Naive B cell (primary cell): ENCODE measurements at regions not wholly inside any gene's neighbourhood (a gene's known extent, or its start where the extent isn't known, plus 50 kb on each side); places are given as distances from the start of the nearest gene placed in this dataset.
"Not testable (repeated sequence)": the region's sequence is repeated elsewhere in the genome, so short reads cannot be mapped to it uniquely, and the experiment has no call there.

ENCODE experiments used
- ATAC-seq, 2 donors: fragments of 150-1000 bp; cut with Tn5 transposase; 2 replicates each; pipeline ENCODE4 v1.10.0; 2021; ENCODE audit warnings: low read depth in 2 of 2, mild to moderate bottlenecking in 2 of 2, moderate library complexity in 2 of 2
- DNase-seq: peaks from one replicate; pipeline ENCODE4 v3.0.0; 2022
- H3K27ac Mint-ChIP-seq, 6 donors: one replicate each; pipeline ENCODE4 v1.8.0; 2020 to 2022; ENCODE audit warnings: mild to moderate bottlenecking in 6 of 6, mixed read lengths in 6 of 6, moderate library complexity in 5 of 6, inconsistent platforms in 2 of 6
- H3K27me3 Mint-ChIP-seq, 3 donors: one replicate each; pipeline ENCODE4 v1.8.0; 2021 to 2022; ENCODE audit warnings: mixed read lengths in 3 of 3, mild to moderate bottlenecking in 1 of 3
- H3K36me3 Mint-ChIP-seq, 2 donors: one replicate each; pipeline ENCODE4 v1.8.0; 2020 to 2022; ENCODE audit warnings: mixed read lengths in 2 of 2, inconsistent platforms in 1 of 2, mild to moderate bottlenecking in 1 of 2
- H3K4me1 Mint-ChIP-seq, 3 donors: one replicate each; pipeline ENCODE4 v1.8.0; 2020 to 2022; ENCODE audit warnings: mixed read lengths in 3 of 3, inconsistent platforms in 1 of 3, mild to moderate bottlenecking in 1 of 3, moderate library complexity in 1 of 3
- H3K4me3 Mint-ChIP-seq, 8 donors: one replicate each; pipeline ENCODE4 v1.8.0; 2020 to 2022; ENCODE audit warnings: mild to moderate bottlenecking in 8 of 8, mixed read lengths in 8 of 8, moderate library complexity in 8 of 8, inconsistent platforms in 2 of 8
- H3K9me3 Mint-ChIP-seq, 7 donors: one replicate each; pipeline ENCODE4 v1.8.0; 2020 to 2022; ENCODE audit warnings: mixed read lengths in 7 of 7, mild to moderate bottlenecking in 5 of 7, inconsistent platforms in 2 of 7, moderate library complexity in 1 of 7

DNA sequence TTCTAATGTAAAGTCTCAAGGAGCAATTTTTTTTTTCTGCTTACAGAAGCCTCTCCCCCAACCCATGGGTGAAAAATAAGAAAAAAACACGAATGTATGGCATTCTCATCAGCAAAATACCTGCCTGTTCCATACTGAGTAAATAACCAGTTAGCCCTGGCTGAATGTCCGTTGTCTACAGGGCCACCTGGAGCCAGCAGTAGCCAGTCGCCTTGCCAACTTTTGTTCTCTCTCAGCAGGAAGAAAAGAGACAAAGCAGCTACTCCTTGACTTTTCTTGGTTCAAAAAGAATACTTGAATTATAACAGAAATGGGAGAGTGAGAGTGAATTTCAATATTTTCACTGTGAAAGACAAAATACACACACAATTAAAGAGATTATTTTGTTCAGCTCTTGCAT, 532.9 kb upstream of the CRIM1 start:
- Mint-ChIP-seq H3K4me3 (peak overlapping the region in 1 of 8 donors; percentile 26), H3K9me3 (peaks cover 0 to 3% (median 0%) of the 10 kb centered on the region in 7 donors), H3K36me3 (no peaks in the 10 kb centered on the region), H3K27ac (no peak overlapping the region), H3K27me3 (no peaks in the 10 kb centered on the region), H3K4me1 (no peaks in the 10 kb centered on the region)
- no peak for ATAC-seq
- no peak for DNase-seq

DNA sequence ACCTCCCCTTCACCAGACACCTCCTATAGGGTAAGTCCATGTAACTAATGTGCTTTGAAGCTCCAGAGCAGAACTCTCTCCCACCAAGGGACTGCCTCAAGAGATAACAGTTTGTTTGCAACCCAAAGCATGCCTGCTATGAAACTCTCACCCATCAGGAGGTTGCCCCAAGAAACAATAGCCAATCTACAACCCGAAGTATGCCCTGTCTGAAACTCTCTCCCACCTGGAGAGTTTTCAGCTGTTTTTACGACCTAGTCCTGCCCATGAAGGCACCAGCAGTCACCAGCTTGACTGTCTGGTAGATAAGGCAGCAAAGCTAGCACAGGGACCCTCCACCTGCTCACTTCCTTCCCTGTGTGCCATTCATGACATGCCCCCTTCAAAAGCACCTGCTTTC, 533.9 kb upstream of the CRIM1 start:
- Mint-ChIP-seq H3K27ac (no peak overlapping the region), H3K4me3 (no peak overlapping the region), H3K36me3 (no peaks in the 10 kb centered on the region), H3K9me3 (peaks cover 0 to 4% (median 2%) of the 10 kb centered on the region in 7 donors), H3K4me1 (no peaks in the 10 kb centered on the region), H3K27me3 (no peaks in the 10 kb centered on the region)
- DNase-seq = no peak
- ATAC-seq = no peak

DNA sequence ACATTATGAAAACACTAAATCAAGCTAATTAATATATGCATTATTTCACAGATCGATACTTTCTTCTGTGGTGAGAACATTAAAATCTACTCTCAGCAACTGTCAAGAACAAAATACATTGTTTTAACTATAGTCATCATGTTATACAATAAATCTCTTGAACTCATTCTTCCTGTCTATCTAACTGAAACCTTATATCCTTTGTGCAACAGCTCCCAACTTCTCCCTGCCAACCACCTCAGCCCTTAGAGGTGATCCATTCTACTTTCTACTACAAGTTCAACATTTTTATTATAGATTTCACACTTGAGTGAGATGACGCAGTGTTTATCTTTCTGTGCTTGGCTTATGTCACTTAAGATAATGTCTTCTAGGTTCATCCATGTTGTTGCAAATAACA, 535.2 kb upstream of the CRIM1 start:
- Mint-ChIP-seq H3K27me3 (no peaks in the 10 kb centered on the region), H3K4me3 (no peak overlapping the region), H3K36me3 (no peaks in the 10 kb centered on the region), H3K9me3 (peaks cover 0 to 14% (median 2%) of the 10 kb centered on the region in 7 donors), H3K27ac (no peak overlapping the region), H3K4me1 (no peaks in the 10 kb centered on the region)
- no peak for DNase-seq
- ATAC-seq = no peak

DNA sequence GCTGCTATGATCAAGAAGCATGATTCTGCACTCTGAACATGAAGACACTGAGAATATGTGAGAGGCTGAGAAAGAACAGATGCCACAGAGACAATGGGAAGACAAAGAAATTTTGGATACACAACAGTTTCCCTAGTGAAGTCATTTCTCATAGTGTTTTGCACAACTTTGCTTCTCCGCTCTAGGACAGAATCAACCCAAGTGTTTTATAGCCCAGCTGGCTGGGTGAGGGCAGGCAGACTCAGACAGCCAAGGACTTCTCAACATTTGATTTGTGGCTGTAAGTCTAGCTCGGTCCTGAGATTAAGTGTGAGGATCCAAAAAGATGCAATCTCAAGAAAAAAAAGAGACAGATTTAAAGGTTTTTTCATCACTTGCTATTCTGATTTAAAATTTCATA, 536.5 kb upstream of the CRIM1 start:
- H3K27me3 Mint-ChIP-seq = no peaks in the 10 kb centered on the region
- H3K4me3 Mint-ChIP-seq = no peak overlapping the region
- no peak overlapping the region for H3K27ac Mint-ChIP-seq
- peaks cover 0 to 14% (median 2%) of the 10 kb centered on the region in 7 donors for H3K9me3 Mint-ChIP-seq
- no peaks in the 10 kb centered on the region for H3K36me3 Mint-ChIP-seq
- ATAC-seq = no peak
- no peak for DNase-seq
- no peaks in the 10 kb centered on the region for H3K4me1 Mint-ChIP-seq

DNA sequence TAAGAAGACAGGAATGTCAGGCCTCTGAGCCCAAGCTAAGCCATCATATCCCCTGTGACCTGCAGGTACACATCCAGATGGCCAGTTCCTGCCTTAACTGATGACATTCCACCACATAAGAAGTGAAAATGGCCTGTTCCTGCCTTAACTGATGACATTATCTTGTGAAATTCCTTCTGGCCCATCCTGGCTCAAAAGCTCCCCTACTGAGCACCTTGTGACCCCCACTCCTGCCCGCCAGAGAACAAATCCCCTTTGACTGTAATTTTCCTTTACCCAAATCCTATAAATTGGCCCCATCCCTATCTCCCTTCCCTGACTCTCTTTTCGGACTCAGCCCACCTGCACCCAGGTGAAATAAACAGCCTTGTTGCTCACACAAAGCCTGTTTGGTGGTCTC, 537.2 kb upstream of the CRIM1 start:
- H3K27me3 Mint-ChIP-seq, H3K27ac Mint-ChIP-seq, H3K4me1 Mint-ChIP-seq, ATAC-seq, DNase-seq, H3K4me3 Mint-ChIP-seq, H3K36me3 Mint-ChIP-seq: not testable (repeated sequence)
- peaks cover 0 to 14% (median 2%) of the 10 kb centered on the region in 7 donors for H3K9me3 Mint-ChIP-seq

DNA sequence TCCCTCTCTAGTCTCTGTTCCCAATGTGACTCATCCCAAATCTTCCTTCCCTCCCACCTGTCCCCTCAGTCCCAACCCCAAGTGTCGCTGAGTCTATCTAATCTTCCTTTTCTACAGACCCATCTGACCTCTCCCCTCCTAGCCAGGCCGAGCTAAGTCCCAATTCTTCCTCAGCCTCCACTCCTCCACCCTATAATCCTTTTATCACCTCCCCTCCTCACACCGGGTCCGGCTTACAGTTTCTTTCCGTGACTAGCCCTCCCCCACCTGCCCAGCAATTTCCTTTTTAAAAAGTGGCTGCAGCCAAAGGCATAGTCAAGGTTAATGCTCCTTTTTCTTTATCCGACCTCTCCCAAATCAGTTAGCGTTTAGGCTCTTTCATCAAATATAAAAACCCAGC, 541.0 kb upstream of the CRIM1 start:
- not testable (repeated sequence) for DNase-seq, H3K36me3 Mint-ChIP-seq, ATAC-seq, H3K27me3 Mint-ChIP-seq, H3K27ac Mint-ChIP-seq, H3K4me3 Mint-ChIP-seq, H3K4me1 Mint-ChIP-seq
- peaks cover 0 to 17% (median 0%) of the 10 kb centered on the region in 7 donors for H3K9me3 Mint-ChIP-seq

DNA sequence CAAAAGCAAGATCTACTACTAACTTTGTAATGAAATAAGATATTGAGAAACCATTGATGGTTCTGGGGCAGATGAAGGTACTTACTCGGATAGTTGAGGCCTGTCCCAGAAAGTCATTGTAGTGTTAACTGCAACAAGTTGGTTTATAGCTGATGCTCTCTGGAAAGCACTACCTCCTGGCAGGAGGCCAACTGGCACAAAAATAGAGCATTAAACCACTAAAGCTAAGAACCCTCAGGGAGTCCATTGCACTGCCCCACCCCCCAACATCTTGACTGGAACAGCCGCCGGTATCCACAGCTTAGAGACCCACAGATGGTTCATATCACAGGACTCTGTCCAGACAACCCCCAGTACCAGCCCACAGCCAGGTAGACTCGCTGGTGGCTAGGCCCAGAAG, 552.5 kb upstream of the CRIM1 start:
- no peaks in the 10 kb centered on the region for H3K36me3 Mint-ChIP-seq
- H3K9me3 Mint-ChIP-seq = peaks cover 5 to 19% (median 7%) of the 10 kb centered on the region in 7 donors
- H3K27ac Mint-ChIP-seq = no peak overlapping the region
- ATAC-seq (no peak), DNase-seq (no peak)
- H3K27me3 Mint-ChIP-seq = no peaks in the 10 kb centered on the region
- H3K4me1 Mint-ChIP-seq = no peaks in the 10 kb centered on the region
- no peak overlapping the region for H3K4me3 Mint-ChIP-seq

DNA sequence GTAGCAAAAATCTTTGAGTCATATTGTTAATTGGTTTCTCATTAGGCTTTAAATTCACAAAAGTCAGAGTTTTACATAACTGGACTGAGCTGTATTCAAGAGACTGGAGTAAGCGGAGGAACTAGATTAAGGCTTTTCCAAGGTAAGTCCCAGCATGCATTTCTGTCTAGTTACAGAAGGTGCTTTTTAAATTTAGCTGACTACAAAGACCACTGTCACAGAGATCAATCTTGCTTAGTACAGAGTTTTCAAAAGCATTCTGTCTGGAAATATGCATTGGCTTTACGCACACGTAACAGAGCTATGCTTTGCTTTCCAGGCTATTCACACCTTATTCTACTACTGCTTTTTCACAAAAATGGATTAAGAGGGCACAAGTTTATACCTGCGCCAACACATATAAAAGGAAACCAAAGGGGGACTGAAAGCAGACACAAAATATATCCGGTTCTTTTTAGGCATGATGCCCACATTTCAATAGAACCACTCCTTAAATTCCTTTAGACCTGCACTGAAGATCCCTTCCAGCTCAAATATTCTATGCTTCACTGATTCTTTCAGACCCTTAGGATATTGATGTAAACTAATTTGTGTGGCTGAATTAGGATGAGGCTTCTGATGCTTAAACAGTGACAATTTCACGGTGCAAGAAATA, 560.7 kb upstream of the CRIM1 start:
- Mint-ChIP-seq H3K36me3 (no peaks in the 10 kb centered on the region), H3K27me3 (peaks cover 0 to 6% (median 0%) of the 10 kb centered on the region in 3 donors)

DNA sequence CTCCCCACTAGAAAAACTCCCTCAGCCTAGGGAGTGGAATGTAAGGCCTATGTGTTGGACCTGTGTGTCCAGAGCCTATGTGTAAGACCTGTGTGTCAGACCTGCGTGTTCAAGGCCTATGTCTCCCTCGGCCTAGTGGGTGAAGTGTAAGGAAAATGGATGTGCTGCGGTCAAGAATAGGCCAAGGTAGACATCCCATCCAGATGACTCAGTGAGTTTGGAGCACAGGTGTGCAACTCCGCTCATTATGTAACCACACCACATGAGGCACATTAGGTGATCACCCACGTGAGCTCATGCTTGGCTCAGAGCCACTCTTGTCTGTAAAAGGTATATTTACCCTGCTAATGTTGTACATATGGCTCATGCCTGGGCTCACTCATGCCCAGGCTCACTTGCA, 565.3 kb upstream of the CRIM1 start:
- Mint-ChIP-seq H3K27ac (no peak overlapping the region), H3K4me1 (no peaks in the 10 kb centered on the region), H3K4me3 (no peak overlapping the region), H3K27me3 (peaks cover 0 to 6% (median 0%) of the 10 kb centered on the region in 3 donors), H3K9me3 (peaks cover 3 to 24% (median 11%) of the 10 kb centered on the region in 7 donors), H3K36me3 (no peaks in the 10 kb centered on the region)
- ATAC-seq = no peak
- no peak for DNase-seq

More for the DNA sequence above, 560.7 kb upstream of the CRIM1 start:
- Mint-ChIP-seq H3K4me1 (no peaks in the 10 kb centered on the region), H3K9me3 (peaks cover 0 to 4% (median 0%) of the 10 kb centered on the region in 7 donors), H3K4me3 (no peak overlapping the region), H3K27ac (no peak overlapping the region)
- ATAC-seq = no peak
- no peak for DNase-seq

DNA sequence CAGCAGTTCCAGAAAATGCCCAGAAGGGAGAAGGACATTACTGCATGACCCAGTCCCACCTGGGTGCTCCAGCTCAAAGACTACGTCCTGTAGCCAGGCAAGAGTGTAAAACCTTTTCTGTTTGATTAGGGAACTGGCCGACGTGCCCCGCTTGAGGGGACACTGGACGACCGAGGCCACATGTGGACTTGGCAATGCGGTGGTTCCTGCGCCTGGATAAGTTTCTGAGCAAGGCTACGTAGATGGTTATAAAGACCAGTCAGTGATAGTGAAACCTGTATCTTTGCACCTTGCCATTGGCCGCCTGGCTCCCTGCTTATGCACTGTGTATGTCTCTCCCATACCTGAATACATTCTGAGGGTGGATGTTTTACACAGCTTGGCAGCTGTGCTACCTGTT, 567.0 kb upstream of the CRIM1 start:
- H3K9me3 Mint-ChIP-seq = peaks cover 6 to 24% (median 11%) of the 10 kb centered on the region in 7 donors
- DNase-seq = no peak
- no peak overlapping the region for H3K27ac Mint-ChIP-seq
- H3K36me3 Mint-ChIP-seq = no peaks in the 10 kb centered on the region
- ATAC-seq = no peak
- no peaks in the 10 kb centered on the region for H3K4me1 Mint-ChIP-seq
- peak overlapping the region in 1 of 8 donors; percentile 70 for H3K4me3 Mint-ChIP-seq
- H3K27me3 Mint-ChIP-seq = peaks cover 0 to 6% (median 0%) of the 10 kb centered on the region in 3 donors

DNA sequence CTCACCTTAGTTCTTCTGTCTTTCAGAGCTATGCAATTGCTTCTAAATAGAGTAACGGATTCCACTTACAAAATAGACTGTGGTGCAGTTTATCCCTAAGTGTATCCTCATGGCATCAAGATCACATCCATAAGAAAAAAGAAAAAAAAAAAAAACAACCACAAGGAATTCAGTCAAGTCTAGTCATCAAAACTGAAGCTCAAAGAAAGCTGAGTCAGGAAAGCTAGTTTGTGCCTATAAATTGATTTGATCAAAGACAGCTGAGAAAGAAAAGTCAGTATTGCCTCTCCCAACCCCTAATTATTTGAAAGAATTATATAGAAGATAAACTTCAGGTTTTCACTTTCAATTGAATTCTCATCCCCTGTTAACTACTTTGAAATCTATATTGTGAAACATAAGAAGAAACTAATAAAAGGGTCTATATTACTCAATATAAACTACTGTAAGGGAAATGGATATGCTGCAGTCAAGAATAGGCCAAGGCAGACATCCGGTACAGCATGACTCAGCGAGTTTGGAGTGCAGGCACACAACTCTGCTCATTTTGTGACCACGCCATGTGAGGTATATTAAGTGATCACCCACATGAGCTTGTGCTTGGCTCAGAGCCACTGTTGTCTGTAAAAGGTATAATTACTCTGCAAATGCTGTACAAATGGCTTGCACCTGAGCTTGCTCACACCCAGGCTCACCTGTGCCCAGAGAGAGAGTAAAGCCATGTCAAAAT, 568.1 kb upstream of the CRIM1 start:
- no peaks in the 10 kb centered on the region for H3K4me1 Mint-ChIP-seq
- no peak for ATAC-seq
- H3K27me3 Mint-ChIP-seq = peaks cover 0 to 2% (median 0%) of the 10 kb centered on the region in 3 donors
- peaks cover 5 to 30% (median 11%) of the 10 kb centered on the region in 7 donors for H3K9me3 Mint-ChIP-seq
- H3K36me3 Mint-ChIP-seq = no peaks in the 10 kb centered on the region
- H3K27ac Mint-ChIP-seq = no peak overlapping the region
- no peak overlapping the region for H3K4me3 Mint-ChIP-seq
- DNase-seq = no peak

DNA sequence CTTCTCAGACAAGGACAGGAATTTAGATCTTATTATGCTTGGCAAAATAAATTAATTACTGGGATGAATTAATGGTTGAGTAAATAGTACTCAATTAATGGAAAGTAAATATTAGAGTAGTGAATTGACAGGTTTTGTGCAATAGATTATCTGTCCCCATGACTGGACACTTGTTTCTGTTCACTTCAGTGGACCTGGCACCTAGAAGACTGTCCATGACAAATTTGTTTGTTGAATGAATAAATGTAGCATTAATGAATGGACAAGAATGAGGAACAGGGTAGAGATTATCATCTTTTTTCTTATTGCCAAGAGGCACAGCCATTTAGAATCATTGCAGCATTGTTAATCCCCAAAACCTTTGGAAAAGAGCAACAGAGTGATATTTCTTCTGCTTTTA, 570.0 kb upstream of the CRIM1 start:
- no peak for DNase-seq
- Mint-ChIP-seq H3K9me3 (peaks cover 7 to 38% (median 15%) of the 10 kb centered on the region in 7 donors), H3K27me3 (no peaks in the 10 kb centered on the region), H3K36me3 (no peaks in the 10 kb centered on the region), H3K4me1 (no peaks in the 10 kb centered on the region), H3K4me3 (no peak overlapping the region), H3K27ac (no peak overlapping the region)
- ATAC-seq = no peak

DNA sequence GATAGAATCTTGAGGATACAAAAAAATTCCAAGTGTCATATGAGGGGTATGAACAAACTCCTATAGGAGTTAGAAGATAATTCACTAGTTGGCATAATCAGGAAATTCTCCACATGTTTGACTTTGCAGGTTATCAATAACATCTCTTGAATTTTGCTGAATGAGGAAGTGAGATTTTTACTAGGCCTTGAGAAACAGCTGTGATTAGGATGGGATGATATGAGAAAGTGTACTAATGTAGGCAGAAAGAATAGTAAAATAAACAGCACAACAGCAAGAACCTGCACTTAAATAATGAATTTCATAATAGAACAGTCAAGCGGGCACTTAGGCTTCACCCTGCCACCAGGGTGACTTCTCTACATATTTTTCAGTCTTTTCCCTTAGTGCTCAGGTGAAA, 570.8 kb upstream of the CRIM1 start:
- Mint-ChIP-seq H3K36me3 (no peaks in the 10 kb centered on the region), H3K27me3 (no peaks in the 10 kb centered on the region), H3K4me3 (no peak overlapping the region), H3K9me3 (peaks cover 9 to 42% (median 17%) of the 10 kb centered on the region in 7 donors), H3K27ac (no peak overlapping the region), H3K4me1 (no peaks in the 10 kb centered on the region)
- ATAC-seq (no peak), DNase-seq (no peak)

DNA sequence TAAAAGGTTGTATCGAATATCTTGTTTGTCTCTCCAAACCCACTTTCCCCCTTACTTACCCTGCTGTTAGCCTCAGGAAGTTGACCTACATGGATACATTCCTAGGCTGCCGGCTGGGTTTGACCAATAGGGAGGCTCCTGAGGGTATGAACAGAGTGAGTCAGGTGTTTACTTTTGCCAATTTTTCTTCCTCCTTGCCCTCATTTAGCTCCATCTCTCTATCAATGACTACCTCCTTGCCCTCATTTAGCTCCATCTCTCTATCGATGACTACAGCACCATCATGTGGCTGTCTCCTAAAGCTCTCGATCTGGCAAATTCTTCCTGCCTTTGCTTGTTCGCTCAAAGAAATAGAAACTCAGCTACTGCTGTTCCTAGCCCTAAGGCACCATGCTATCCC, 571.9 kb upstream of the CRIM1 start:
- H3K36me3 Mint-ChIP-seq = no peaks in the 10 kb centered on the region
- H3K27me3 Mint-ChIP-seq = no peaks in the 10 kb centered on the region
- H3K4me1 Mint-ChIP-seq = no peaks in the 10 kb centered on the region
- peaks cover 4 to 41% (median 17%) of the 10 kb centered on the region in 7 donors for H3K9me3 Mint-ChIP-seq
- ATAC-seq = no peak
- H3K4me3 Mint-ChIP-seq = no peak overlapping the region
- DNase-seq = no peak
- H3K27ac Mint-ChIP-seq = no peak overlapping the region
